Memory B cell (primary cell): ENCODE measurements at regions not wholly inside any gene's neighbourhood (a gene's known extent, or its start where the extent isn't known, plus 50 kb on each side); places are given as distances from the start of the nearest gene placed in this dataset.

Experiments used
- ATAC-seq: fragments of 150-1000 bp; cut with Tn5 transposase; 2 replicates; pipeline ENCODE4 v1.10.0; 2021; ENCODE audit warnings: low read depth, mild to moderate bottlenecking, moderate library complexity
- DNase-seq, 2 donors: peaks; one replicate each; pipeline ENCODE4 v3.0.0; 2022; ENCODE audit warnings: low spot score in 2 of 2
- H3K27ac Mint-ChIP-seq: one replicate; pipeline ENCODE4 v1.8.0; 2022; ENCODE audit warnings: mild to moderate bottlenecking, moderate library complexity, mixed read lengths
- H3K27me3 Mint-ChIP-seq: one replicate; pipeline ENCODE4 v1.8.0; 2022; ENCODE audit warnings: mixed read lengths
- H3K36me3 Mint-ChIP-seq: one replicate; pipeline ENCODE4 v1.8.0; 2022; ENCODE audit warnings: mild to moderate bottlenecking, mixed read lengths
- H3K4me1 Mint-ChIP-seq: one replicate; pipeline ENCODE4 v1.8.0; 2022; ENCODE audit warnings: mixed read lengths
- H3K4me3 Mint-ChIP-seq: one replicate; pipeline ENCODE4 v1.8.0; 2022; ENCODE audit warnings: mild to moderate bottlenecking, moderate library complexity, mixed read lengths
- H3K9me3 Mint-ChIP-seq: one replicate; pipeline ENCODE4 v1.8.0; 2022; ENCODE audit warnings: mixed read lengths

- no peak overlapping the region for H3K4me3 Mint-ChIP-seq
- H3K36me3 Mint-ChIP-seq: no peaks in the 10 kb centered on the region
- H3K27ac Mint-ChIP-seq: no peak overlapping the region
- no peak for DNase-seq
- no peaks in the 10 kb centered on the region for H3K4me1 Mint-ChIP-seq
- H3K27me3 Mint-ChIP-seq: no peaks in the 10 kb centered on the region
- ATAC-seq: no peak
- peaks cover 6% of the 10 kb centered on the region for H3K9me3 Mint-ChIP-seq
These were observed 482.0 kb upstream of the SUCLG2 start for GRCh38 chr3:68136411-68136810.

- no peak for DNase-seq
- Mint-ChIP-seq H3K9me3 (peaks cover 12% of the 10 kb centered on the region), H3K27me3 (no peaks in the 10 kb centered on the region), H3K4me1 (no peaks in the 10 kb centered on the region), H3K4me3 (no peak overlapping the region), H3K36me3 (no peaks in the 10 kb centered on the region), H3K27ac (no peak overlapping the region)
- no peak for ATAC-seq
These were observed 480.7 kb upstream of the SUCLG2 start for GRCh38 chr3:68135067-68135466.

GRCh38 chr3:68129065-68129464 is 474.7 kb upstream of the SUCLG2 start:
- no peaks in the 10 kb centered on the region for H3K4me1 Mint-ChIP-seq
- peaks cover 1% of the 10 kb centered on the region for H3K27me3 Mint-ChIP-seq
- no peak overlapping the region for H3K27ac Mint-ChIP-seq
- DNase-seq (no peak), ATAC-seq (no peak)
- H3K4me3 Mint-ChIP-seq: no peak overlapping the region
- H3K36me3 Mint-ChIP-seq: no peaks in the 10 kb centered on the region
- peaks cover 16% of the 10 kb centered on the region for H3K9me3 Mint-ChIP-seq

GRCh38 chr3:68123231-68123630 is 468.8 kb upstream of the SUCLG2 start:
- Mint-ChIP-seq H3K36me3 (no peaks in the 10 kb centered on the region), H3K9me3 (peaks cover 7% of the 10 kb centered on the region), H3K4me1 (no peaks in the 10 kb centered on the region), H3K4me3 (no peak overlapping the region), H3K27me3 (peaks cover 1% of the 10 kb centered on the region), H3K27ac (no peak overlapping the region)
- ATAC-seq (no peak), DNase-seq (no peak)

GRCh38 chr3:68121287-68121686 is 466.9 kb upstream of the SUCLG2 start:
- Mint-ChIP-seq H3K27ac (no peak overlapping the region), H3K4me1 (no peaks in the 10 kb centered on the region), H3K27me3 (no peaks in the 10 kb centered on the region), H3K9me3 (peaks cover 3% of the 10 kb centered on the region), H3K36me3 (no peaks in the 10 kb centered on the region), H3K4me3 (no peak overlapping the region)
- DNase-seq: no peak
- no peak for ATAC-seq

GRCh38 chr3:68116580-68116979 is 462.2 kb upstream of the SUCLG2 start:
- H3K27ac Mint-ChIP-seq: no peak overlapping the region
- peaks cover 4% of the 10 kb centered on the region for H3K9me3 Mint-ChIP-seq
- DNase-seq: no peak
- H3K4me1 Mint-ChIP-seq: no peaks in the 10 kb centered on the region
- H3K27me3 Mint-ChIP-seq: no peaks in the 10 kb centered on the region
- no peak overlapping the region for H3K4me3 Mint-ChIP-seq
- no peaks in the 10 kb centered on the region for H3K36me3 Mint-ChIP-seq
- ATAC-seq: no peak

GRCh38 chr3:68103811-68104210 is 449.4 kb upstream of the SUCLG2 start:
- Mint-ChIP-seq H3K4me1 (no peaks in the 10 kb centered on the region), H3K27ac (no peak overlapping the region), H3K36me3 (no peaks in the 10 kb centered on the region), H3K9me3 (peaks cover 2% of the 10 kb centered on the region), H3K27me3 (no peaks in the 10 kb centered on the region), H3K4me3 (no peak overlapping the region)
- ATAC-seq: no peak
- DNase-seq: no peak

- Mint-ChIP-seq H3K4me3 (no peak overlapping the region), H3K36me3 (no peaks in the 10 kb centered on the region)
These were observed 436.2 kb upstream of the SUCLG2 start for GRCh38 chr3:68090571-68090970.

GRCh38 chr3:68089572-68090011 is 435.2 kb upstream of the SUCLG2 start:
- Mint-ChIP-seq H3K27me3 (no peaks in the 10 kb centered on the region), H3K27ac (no peak overlapping the region), H3K4me3 (no peak overlapping the region), H3K4me1 (no peaks in the 10 kb centered on the region), H3K9me3 (no peaks in the 10 kb centered on the region), H3K36me3 (no peaks in the 10 kb centered on the region)
- no peak for DNase-seq
- no peak for ATAC-seq

More at GRCh38 chr3:68090571-68090970, 436.2 kb upstream of the SUCLG2 start:
- ATAC-seq: no peak
- Mint-ChIP-seq H3K4me1 (no peaks in the 10 kb centered on the region), H3K27me3 (no peaks in the 10 kb centered on the region), H3K9me3 (no peaks in the 10 kb centered on the region), H3K27ac (no peak overlapping the region)
- DNase-seq: no peak

- no peak for ATAC-seq
- H3K27ac Mint-ChIP-seq: no peak overlapping the region
- H3K9me3 Mint-ChIP-seq: no peaks in the 10 kb centered on the region
- H3K36me3 Mint-ChIP-seq: no peaks in the 10 kb centered on the region
- no peaks in the 10 kb centered on the region for H3K4me1 Mint-ChIP-seq
- no peak for DNase-seq
- no peak overlapping the region for H3K4me3 Mint-ChIP-seq
- peaks cover 3% of the 10 kb centered on the region for H3K27me3 Mint-ChIP-seq
These were observed 434.2 kb upstream of the SUCLG2 start for GRCh38 chr3:68088636-68089035.

GRCh38 chr3:68088216-68088615 is 433.8 kb upstream of the SUCLG2 start:
- DNase-seq (no peak), ATAC-seq (no peak)
- Mint-ChIP-seq H3K4me3 (no peak overlapping the region), H3K4me1 (no peaks in the 10 kb centered on the region), H3K36me3 (no peaks in the 10 kb centered on the region), H3K9me3 (no peaks in the 10 kb centered on the region), H3K27me3 (peaks cover 4% of the 10 kb centered on the region), H3K27ac (no peak overlapping the region)

- DNase-seq (no peak), ATAC-seq (no peak)
- Mint-ChIP-seq H3K4me3 (no peak overlapping the region), H3K9me3 (peaks cover 16% of the 10 kb centered on the region), H3K36me3 (no peaks in the 10 kb centered on the region), H3K27ac (no peak overlapping the region), H3K27me3 (peaks cover 2% of the 10 kb centered on the region), H3K4me1 (no peaks in the 10 kb centered on the region)
These were observed 417.6 kb upstream of the SUCLG2 start for GRCh38 chr3:68072062-68072461.

- no peak for DNase-seq
- Mint-ChIP-seq H3K9me3 (peaks cover 16% of the 10 kb centered on the region), H3K4me1 (no peaks in the 10 kb centered on the region), H3K27ac (no peak overlapping the region), H3K36me3 (no peaks in the 10 kb centered on the region), H3K4me3 (no peak overlapping the region), H3K27me3 (peaks cover 2% of the 10 kb centered on the region)
- ATAC-seq: no peak
These were observed 415.8 kb upstream of the SUCLG2 start for GRCh38 chr3:68070186-68070585.

GRCh38 chr3:68067314-68067713 is 412.9 kb upstream of the SUCLG2 start:
- no peak overlapping the region for H3K27ac Mint-ChIP-seq
- no peaks in the 10 kb centered on the region for H3K4me1 Mint-ChIP-seq
- DNase-seq (no peak), ATAC-seq (no peak)
- peaks cover 2% of the 10 kb centered on the region for H3K27me3 Mint-ChIP-seq
- no peak overlapping the region for H3K4me3 Mint-ChIP-seq
- H3K9me3 Mint-ChIP-seq: peaks cover 12% of the 10 kb centered on the region
- H3K36me3 Mint-ChIP-seq: no peaks in the 10 kb centered on the region

- Mint-ChIP-seq H3K27me3 (peaks cover 6% of the 10 kb centered on the region), H3K4me1 (no peaks in the 10 kb centered on the region), H3K9me3 (peaks cover 1% of the 10 kb centered on the region), H3K27ac (no peak overlapping the region), H3K36me3 (no peaks in the 10 kb centered on the region), H3K4me3 (no peak overlapping the region)
- no peak for DNase-seq
- no peak for ATAC-seq
These were observed 408.5 kb upstream of the SUCLG2 start for GRCh38 chr3:68062926-68063325.
